ENCODE measurements at regions not wholly inside any gene's neighbourhood (a gene's known extent, or its start where the extent isn't known, plus 50 kb on each side); places are given as distances from the start of the nearest gene placed in this dataset.

DNA sequence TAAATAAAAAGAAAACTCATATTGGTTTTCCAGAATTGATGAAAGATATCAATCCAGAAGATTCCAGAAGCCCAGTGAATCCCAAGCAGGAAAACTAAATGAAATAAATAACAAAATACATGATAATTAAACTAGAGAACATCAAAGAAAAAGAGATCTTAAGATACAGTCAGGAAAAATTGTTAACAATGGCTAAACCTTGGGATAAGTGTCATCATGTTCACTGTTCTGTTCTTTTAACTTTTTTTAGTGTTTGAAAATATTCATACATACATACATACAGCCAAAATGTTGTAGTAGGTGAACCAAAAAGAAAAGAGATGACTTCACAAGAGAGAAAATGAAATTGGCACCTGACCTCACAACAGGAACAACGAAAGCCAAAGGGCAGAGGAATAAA lies 72.2 kb upstream of the MYCN start:
- Histone ChIP-seq H3F3A (replicated peaks; ENCODE audit: low read depth) (no peaks in the 10 kb centered on the region), H4K20me1 (replicated peaks; ENCODE audit: insufficient read depth) (no peaks in the 10 kb centered on the region), H2AFZ (no peak overlapping the region), H3K4me1 (ENCODE audit: insufficient read depth) (no peaks in the 10 kb centered on the region), H3K36me3 (ENCODE audit: insufficient read depth) (no peaks in the 10 kb centered on the region), H3K27me3 (ENCODE audit: insufficient read depth) (no peaks in the 10 kb centered on the region), H3K9me2 (ENCODE audit: insufficient read depth) (no peaks in the 10 kb centered on the region; the same call in 1 of the 2 replicates), H3K4me3 (no peak overlapping the region), H3K4me2 (no peak overlapping the region), H3K79me2 (replicated peaks; ENCODE audit: insufficient read depth) (no peaks in the 10 kb centered on the region), H3K27ac (ENCODE audit: low read depth) (no peak overlapping the region)
- Mint-ChIP-seq H3K27ac (no peak overlapping the region), H3K4me1 (no peaks in the 10 kb centered on the region), H3K4me3 (no peak overlapping the region), H3K9me3 (peaks cover 6% of the 10 kb centered on the region; the same call in 1 of the 3 replicates), H3K36me3 (ENCODE audit: low read depth) (peaks cover 3% of the 10 kb centered on the region; the same call in 2 of the 3 replicates), H3K27me3 (ENCODE audit: insufficient read depth, low read depth, poor library complexity) (peaks cover 1% of the 10 kb centered on the region)
- TF ChIP-seq EZH2phosphoT487 (IDR thresholded peaks at IDR 0.05; ENCODE audit: unreplicated experiment) (no peak), STAT1 (IDR thresholded peaks at IDR 0.05; ENCODE audit: unreplicated experiment) (no peak), ZNF114 (CRISPR knock-in tag; IDR thresholded peaks at IDR 0.05) (no peak), EZH2 (IDR thresholded peaks at IDR 0.05; ENCODE audit: low read depth, unreplicated experiment) (no peak), NANOG (IDR thresholded peaks at IDR 0.05; ENCODE audit: borderline replicate concordance) (no peak), CREB1 (CRISPR knock-in tag; IDR thresholded peaks at IDR 0.05; ENCODE audit: low read depth) (no peak), POLR2AphosphoS5 (IDR thresholded peaks at IDR 0.05; ENCODE audit: low read depth) (no peak), JUNB (IDR thresholded peaks at IDR 0.05; ENCODE audit: unreplicated experiment) (no peak), ZNF331 (CRISPR knock-in tag; IDR thresholded peaks at IDR 0.05; ENCODE audit: low read depth) (no peak)
- TF ChIP-seq, protein P1, sequence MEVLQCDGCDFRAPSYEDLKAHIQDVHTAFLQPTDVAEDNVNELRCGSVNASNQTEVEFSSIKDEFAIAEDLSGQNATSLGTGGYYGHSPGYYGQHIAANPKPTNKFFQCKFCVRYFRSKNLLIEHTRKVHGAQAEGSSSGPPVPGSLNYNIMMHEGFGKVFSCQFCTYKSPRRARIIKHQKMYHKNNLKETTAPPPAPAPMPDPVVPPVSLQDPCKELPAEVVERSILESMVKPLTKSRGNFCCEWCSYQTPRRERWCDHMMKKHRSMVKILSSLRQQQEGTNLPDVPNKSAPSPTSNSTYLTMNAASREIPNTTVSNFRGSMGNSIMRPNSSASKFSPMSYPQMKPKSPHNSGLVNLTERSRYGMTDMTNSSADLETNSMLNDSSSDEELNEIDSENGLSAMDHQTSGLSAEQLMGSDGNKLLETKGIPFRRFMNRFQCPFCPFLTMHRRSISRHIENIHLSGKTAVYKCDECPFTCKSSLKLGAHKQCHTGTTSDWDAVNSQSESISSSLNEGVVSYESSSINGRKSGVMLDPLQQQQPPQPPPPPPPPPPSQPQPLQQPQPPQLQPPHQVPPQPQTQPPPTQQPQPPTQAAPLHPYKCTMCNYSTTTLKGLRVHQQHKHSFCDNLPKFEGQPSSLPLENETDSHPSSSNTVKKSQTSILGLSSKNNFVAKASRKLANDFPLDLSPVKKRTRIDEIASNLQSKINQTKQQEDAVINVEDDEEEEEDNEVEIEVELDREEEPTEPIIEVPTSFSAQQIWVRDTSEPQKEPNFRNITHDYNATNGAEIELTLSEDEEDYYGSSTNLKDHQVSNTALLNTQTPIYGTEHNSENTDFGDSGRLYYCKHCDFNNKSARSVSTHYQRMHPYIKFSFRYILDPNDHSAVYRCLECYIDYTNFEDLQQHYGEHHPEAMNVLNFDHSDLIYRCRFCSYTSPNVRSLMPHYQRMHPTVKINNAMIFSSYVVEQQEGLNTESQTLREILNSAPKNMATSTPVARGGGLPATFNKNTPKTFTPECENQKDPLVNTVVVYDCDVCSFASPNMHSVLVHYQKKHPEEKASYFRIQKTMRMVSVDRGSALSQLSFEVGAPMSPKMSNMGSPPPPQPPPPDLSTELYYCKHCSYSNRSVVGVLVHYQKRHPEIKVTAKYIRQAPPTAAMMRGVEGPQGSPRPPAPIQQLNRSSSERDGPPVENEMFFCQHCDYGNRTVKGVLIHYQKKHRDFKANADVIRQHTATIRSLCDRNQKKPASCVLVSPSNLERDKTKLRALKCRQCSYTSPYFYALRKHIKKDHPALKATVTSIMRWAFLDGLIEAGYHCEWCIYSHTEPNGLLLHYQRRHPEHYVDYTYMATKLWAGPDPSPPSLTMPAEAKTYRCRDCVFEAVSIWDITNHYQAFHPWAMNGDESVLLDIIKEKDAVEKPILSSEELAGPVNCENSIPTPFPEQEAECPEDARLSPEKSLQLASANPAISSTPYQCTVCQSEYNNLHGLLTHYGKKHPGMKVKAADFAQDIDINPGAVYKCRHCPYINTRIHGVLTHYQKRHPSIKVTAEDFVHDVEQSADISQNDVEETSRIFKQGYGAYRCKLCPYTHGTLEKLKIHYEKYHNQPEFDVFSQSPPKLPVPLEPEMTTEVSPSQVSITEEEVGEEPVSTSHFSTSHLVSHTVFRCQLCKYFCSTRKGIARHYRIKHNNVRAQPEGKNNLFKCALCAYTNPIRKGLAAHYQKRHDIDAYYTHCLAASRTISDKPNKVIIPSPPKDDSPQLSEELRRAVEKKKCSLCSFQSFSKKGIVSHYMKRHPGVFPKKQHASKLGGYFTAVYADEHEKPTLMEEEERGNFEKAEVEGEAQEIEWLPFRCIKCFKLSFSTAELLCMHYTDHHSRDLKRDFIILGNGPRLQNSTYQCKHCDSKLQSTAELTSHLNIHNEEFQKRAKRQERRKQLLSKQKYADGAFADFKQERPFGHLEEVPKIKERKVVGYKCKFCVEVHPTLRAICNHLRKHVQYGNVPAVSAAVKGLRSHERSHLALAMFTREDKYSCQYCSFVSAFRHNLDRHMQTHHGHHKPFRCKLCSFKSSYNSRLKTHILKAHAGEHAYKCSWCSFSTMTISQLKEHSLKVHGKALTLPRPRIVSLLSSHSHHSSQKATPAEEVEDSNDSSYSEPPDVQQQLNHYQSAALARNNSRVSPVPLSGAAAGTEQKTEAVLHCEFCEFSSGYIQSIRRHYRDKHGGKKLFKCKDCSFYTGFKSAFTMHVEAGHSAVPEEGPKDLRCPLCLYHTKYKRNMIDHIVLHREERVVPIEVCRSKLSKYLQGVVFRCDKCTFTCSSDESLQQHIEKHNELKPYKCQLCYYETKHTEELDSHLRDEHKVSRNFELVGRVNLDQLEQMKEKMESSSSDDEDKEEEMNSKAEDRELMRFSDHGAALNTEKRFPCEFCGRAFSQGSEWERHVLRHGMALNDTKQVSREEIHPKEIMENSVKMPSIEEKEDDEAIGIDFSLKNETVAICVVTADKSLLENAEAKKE (CRISPR knock-in tag; IDR thresholded peaks at IDR 0.05): no peak
- TF ChIP-seq, protein P2, sequence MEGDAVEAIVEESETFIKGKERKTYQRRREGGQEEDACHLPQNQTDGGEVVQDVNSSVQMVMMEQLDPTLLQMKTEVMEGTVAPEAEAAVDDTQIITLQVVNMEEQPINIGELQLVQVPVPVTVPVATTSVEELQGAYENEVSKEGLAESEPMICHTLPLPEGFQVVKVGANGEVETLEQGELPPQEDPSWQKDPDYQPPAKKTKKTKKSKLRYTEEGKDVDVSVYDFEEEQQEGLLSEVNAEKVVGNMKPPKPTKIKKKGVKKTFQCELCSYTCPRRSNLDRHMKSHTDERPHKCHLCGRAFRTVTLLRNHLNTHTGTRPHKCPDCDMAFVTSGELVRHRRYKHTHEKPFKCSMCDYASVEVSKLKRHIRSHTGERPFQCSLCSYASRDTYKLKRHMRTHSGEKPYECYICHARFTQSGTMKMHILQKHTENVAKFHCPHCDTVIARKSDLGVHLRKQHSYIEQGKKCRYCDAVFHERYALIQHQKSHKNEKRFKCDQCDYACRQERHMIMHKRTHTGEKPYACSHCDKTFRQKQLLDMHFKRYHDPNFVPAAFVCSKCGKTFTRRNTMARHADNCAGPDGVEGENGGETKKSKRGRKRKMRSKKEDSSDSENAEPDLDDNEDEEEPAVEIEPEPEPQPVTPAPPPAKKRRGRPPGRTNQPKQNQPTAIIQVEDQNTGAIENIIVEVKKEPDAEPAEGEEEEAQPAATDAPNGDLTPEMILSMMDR (conservative IDR thresholded peaks at IDR 0.05; ENCODE audit: low read depth in 2 of 2): no peak
- TF ChIP-seq, protein P3, sequence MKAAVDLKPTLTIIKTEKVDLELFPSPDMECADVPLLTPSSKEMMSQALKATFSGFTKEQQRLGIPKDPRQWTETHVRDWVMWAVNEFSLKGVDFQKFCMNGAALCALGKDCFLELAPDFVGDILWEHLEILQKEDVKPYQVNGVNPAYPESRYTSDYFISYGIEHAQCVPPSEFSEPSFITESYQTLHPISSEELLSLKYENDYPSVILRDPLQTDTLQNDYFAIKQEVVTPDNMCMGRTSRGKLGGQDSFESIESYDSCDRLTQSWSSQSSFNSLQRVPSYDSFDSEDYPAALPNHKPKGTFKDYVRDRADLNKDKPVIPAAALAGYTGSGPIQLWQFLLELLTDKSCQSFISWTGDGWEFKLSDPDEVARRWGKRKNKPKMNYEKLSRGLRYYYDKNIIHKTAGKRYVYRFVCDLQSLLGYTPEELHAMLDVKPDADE (IDR thresholded peaks at IDR 0.05): no peak
- TF ChIP-seq, protein P4, sequence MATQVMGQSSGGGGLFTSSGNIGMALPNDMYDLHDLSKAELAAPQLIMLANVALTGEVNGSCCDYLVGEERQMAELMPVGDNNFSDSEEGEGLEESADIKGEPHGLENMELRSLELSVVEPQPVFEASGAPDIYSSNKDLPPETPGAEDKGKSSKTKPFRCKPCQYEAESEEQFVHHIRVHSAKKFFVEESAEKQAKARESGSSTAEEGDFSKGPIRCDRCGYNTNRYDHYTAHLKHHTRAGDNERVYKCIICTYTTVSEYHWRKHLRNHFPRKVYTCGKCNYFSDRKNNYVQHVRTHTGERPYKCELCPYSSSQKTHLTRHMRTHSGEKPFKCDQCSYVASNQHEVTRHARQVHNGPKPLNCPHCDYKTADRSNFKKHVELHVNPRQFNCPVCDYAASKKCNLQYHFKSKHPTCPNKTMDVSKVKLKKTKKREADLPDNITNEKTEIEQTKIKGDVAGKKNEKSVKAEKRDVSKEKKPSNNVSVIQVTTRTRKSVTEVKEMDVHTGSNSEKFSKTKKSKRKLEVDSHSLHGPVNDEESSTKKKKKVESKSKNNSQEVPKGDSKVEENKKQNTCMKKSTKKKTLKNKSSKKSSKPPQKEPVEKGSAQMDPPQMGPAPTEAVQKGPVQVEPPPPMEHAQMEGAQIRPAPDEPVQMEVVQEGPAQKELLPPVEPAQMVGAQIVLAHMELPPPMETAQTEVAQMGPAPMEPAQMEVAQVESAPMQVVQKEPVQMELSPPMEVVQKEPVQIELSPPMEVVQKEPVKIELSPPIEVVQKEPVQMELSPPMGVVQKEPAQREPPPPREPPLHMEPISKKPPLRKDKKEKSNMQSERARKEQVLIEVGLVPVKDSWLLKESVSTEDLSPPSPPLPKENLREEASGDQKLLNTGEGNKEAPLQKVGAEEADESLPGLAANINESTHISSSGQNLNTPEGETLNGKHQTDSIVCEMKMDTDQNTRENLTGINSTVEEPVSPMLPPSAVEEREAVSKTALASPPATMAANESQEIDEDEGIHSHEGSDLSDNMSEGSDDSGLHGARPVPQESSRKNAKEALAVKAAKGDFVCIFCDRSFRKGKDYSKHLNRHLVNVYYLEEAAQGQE (IDR thresholded peaks at IDR 0.05; ENCODE audit: unreplicated experiment): no peak
- DNase-seq (ENCODE audit: low spot score): no peak
- no peak for ATAC-seq

Data from GM23338 (cell line).